ENCODE measurements at regions not wholly inside any gene's neighbourhood (a gene's known extent, or its start where the extent isn't known, plus 50 kb on each side); places are given as distances from the start of the nearest gene placed in this dataset.

GRCh38 chr6:139570166-139570565 is 195.7 kb upstream of the CITED2 start:
- Histone ChIP-seq H3K27ac (ENCODE audit: low read depth, low read length) (no peak overlapping the region), H3K79me2 (ENCODE audit: insufficient read depth, low read length) (no peaks in the 10 kb centered on the region), H3K4me2 (ENCODE audit: low read depth, low read length, poor library complexity, severe bottlenecking) (no peak overlapping the region), H3K27me3 (ENCODE audit: low read length) (no peaks in the 10 kb centered on the region), H2AFZ (ENCODE audit: low read depth, low read length, severe bottlenecking) (no peak overlapping the region), H3K9ac (ENCODE audit: low read length) (no peak overlapping the region), H4K20me1 (ENCODE audit: low read depth, low read length) (no peaks in the 10 kb centered on the region), H3F3A (ENCODE audit: insufficient read depth) (no peaks in the 10 kb centered on the region), H3K9me2 (replicated peaks; ENCODE audit: insufficient read depth, low read length) (no peaks in the 10 kb centered on the region), H3K9me3 (ENCODE audit: insufficient read depth, low read length) (no peaks in the 10 kb centered on the region), H3K36me3 (ENCODE audit: low read length) (no peaks in the 10 kb centered on the region), H3K4me3 (ENCODE audit: insufficient read depth, low read length, poor library complexity, severe bottlenecking) (no peak overlapping the region)
- TF ChIP-seq CTCF (IDR thresholded peaks at IDR 0.05; ENCODE audit: insufficient read depth, low read length, poor library complexity, severe bottlenecking) (no peak), EZH2phosphoT487 (conservative IDR thresholded peaks at IDR 0.05; ENCODE audit: low read length) (no peak)

GRCh38 chr6:139569566-139569965 is 195.1 kb upstream of the CITED2 start:
- H3K9ac ChIP-seq (ENCODE audit: low read length), result no peak overlapping the region
- H3K79me2 ChIP-seq (ENCODE audit: insufficient read depth, low read length), result no peaks in the 10 kb centered on the region
- no peak overlapping the region for H3K4me2 ChIP-seq (ENCODE audit: low read depth, low read length, poor library complexity, severe bottlenecking)
- no peaks in the 10 kb centered on the region for H3F3A ChIP-seq (ENCODE audit: insufficient read depth)
- H4K20me1 ChIP-seq (ENCODE audit: low read depth, low read length), result no peaks in the 10 kb centered on the region
- H3K4me3 ChIP-seq (ENCODE audit: insufficient read depth, low read length, poor library complexity, severe bottlenecking), result no peak overlapping the region
- TF ChIP-seq EZH2phosphoT487 (conservative IDR thresholded peaks at IDR 0.05; ENCODE audit: low read length) (no peak), CTCF (IDR thresholded peaks at IDR 0.05; ENCODE audit: insufficient read depth, low read length, poor library complexity, severe bottlenecking) (no peak)
- no peaks in the 10 kb centered on the region for H3K9me2 ChIP-seq (replicated peaks; ENCODE audit: insufficient read depth, low read length)
- no peaks in the 10 kb centered on the region for H3K27me3 ChIP-seq (ENCODE audit: low read length)
- H2AFZ ChIP-seq (ENCODE audit: low read depth, low read length, severe bottlenecking), result no peak overlapping the region
- H3K36me3 ChIP-seq (ENCODE audit: low read length), result no peaks in the 10 kb centered on the region
- H3K9me3 ChIP-seq (ENCODE audit: insufficient read depth, low read length), result no peaks in the 10 kb centered on the region
- H3K27ac ChIP-seq (ENCODE audit: low read depth, low read length), result no peak overlapping the region

- Histone ChIP-seq H3K79me2 (ENCODE audit: insufficient read depth, low read length) (no peaks in the 10 kb centered on the region), H3K4me3 (ENCODE audit: insufficient read depth, low read length, poor library complexity, severe bottlenecking) (no peak overlapping the region), H3F3A (ENCODE audit: insufficient read depth) (no peaks in the 10 kb centered on the region), H4K20me1 (ENCODE audit: low read depth, low read length) (no peaks in the 10 kb centered on the region), H3K27me3 (ENCODE audit: low read length) (no peaks in the 10 kb centered on the region), H3K9ac (ENCODE audit: low read length) (no peak overlapping the region), H3K9me3 (ENCODE audit: insufficient read depth, low read length) (no peaks in the 10 kb centered on the region), H3K9me2 (replicated peaks; ENCODE audit: insufficient read depth, low read length) (no peaks in the 10 kb centered on the region), H3K27ac (ENCODE audit: low read depth, low read length) (no peak overlapping the region), H3K36me3 (ENCODE audit: low read length) (no peaks in the 10 kb centered on the region), H3K4me2 (ENCODE audit: low read depth, low read length, poor library complexity, severe bottlenecking) (no peak overlapping the region), H2AFZ (ENCODE audit: low read depth, low read length, severe bottlenecking) (no peak overlapping the region)
- TF ChIP-seq EZH2phosphoT487 (conservative IDR thresholded peaks at IDR 0.05; ENCODE audit: low read length) (no peak), CTCF (IDR thresholded peaks at IDR 0.05; ENCODE audit: insufficient read depth, low read length, poor library complexity, severe bottlenecking) (no peak)
Measured at GRCh38 chr6:139568956-139569538, 194.6 kb upstream of the CITED2 start.
